ENCODE measurements at regions not wholly inside any gene's neighbourhood (a gene's known extent, or its start where the extent isn't known, plus 50 kb on each side); places are given as distances from the start of the nearest gene placed in this dataset.
"Not testable (repeated sequence)": the region's sequence is repeated elsewhere in the genome, so short reads cannot be mapped to it uniquely, and the experiment has no call there.

DNA sequence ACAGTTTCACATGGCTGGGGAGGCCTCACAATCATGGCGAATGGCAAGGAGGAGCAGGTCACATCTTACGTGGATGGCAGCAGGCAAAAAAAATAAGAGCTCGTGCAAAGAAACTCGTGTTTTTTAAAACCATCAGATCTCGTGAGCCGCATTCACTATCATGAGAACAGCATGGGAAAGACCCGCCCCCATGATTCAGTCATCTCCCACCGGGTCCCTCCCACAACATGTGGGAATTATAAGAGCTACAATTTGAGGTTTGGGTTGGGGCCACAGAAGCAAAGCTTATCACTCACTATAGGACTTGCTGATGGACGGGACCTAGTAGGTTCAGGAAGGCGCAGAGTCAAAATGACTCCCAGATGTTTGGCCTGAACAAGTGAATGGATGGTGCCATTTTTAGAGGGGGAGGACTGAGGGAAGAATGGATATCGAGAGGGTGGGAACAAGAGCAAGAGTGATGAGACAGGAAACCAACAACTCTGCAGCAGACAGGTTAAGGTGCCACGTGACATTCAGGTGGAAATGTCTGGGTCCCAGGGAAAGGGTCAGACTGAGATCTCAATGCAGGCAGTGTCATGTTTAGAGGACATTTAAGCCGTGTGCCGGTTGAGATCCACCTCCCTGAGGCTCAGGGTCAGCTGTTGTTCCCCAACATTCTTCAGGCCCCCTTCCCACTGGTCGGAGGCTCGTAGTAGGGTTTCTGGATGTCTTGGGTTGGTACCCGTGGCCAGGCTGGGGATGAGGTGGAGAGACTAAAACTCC, 85.7 kb downstream of the MYCN start:
- ATAC-seq (ENCODE audit: low read depth), result no peak

DNA sequence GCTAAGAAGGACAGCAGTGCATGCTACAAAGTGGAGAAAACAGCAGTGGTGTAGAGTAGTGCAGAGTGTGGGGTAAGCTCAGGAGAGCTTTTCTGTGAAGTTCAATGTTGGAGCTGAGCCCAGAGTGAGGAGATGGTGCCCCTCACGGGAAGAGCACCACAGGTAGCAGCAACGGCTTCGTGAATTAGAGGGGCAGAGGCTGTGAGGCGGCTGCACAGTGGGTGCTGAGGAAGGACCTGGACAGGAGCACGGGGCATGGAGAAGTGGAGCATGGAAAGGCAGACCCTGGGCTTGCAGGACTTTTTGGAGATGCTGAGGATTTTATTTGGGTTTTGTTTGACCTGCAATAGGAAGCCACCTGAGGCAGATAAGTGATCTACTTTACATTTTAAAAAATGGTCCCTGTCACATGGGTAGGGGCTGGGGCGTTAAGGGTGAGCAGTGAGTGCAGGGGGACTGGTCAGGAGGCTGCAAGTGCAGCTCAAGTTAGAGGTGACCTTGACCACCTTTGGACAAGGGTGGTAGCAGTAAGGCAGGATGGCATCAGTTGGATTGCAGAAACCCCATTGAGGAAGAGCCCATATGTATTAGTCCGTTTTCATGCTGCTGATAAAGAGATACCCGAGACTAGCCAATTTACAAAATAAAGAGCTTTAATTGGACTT, 85.0 kb downstream of the MYCN start:
- H3K36me3 ChIP-seq (ENCODE audit: low read depth), result no peaks in the 10 kb centered on the region
- no peak for ATAC-seq (ENCODE audit: low read depth)
- no peaks in the 10 kb centered on the region for H3K27me3 ChIP-seq (ENCODE audit: insufficient read depth, poor library complexity, severe bottlenecking)
- H3K9me3 ChIP-seq (ENCODE audit: severe bottlenecking), result no peaks in the 10 kb centered on the region
- H3K27ac ChIP-seq (ENCODE audit: poor library complexity, severe bottlenecking), result no peak overlapping the region
- H3K4me1 ChIP-seq (ENCODE audit: insufficient read depth, poor library complexity, severe bottlenecking), result no peaks in the 10 kb centered on the region
- TF ChIP-seq, protein P1, sequence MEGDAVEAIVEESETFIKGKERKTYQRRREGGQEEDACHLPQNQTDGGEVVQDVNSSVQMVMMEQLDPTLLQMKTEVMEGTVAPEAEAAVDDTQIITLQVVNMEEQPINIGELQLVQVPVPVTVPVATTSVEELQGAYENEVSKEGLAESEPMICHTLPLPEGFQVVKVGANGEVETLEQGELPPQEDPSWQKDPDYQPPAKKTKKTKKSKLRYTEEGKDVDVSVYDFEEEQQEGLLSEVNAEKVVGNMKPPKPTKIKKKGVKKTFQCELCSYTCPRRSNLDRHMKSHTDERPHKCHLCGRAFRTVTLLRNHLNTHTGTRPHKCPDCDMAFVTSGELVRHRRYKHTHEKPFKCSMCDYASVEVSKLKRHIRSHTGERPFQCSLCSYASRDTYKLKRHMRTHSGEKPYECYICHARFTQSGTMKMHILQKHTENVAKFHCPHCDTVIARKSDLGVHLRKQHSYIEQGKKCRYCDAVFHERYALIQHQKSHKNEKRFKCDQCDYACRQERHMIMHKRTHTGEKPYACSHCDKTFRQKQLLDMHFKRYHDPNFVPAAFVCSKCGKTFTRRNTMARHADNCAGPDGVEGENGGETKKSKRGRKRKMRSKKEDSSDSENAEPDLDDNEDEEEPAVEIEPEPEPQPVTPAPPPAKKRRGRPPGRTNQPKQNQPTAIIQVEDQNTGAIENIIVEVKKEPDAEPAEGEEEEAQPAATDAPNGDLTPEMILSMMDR (IDR thresholded peaks at IDR 0.05; ENCODE audit: poor library complexity, severe bottlenecking), result no peak
- no peak for DNase-seq (ENCODE audit: low spot score)
- no peak overlapping the region for H3K4me3 ChIP-seq (ENCODE audit: severe bottlenecking)

More for the DNA sequence above, 85.7 kb downstream of the MYCN start:
- Histone ChIP-seq H3K27me3 (ENCODE audit: insufficient read depth, poor library complexity, severe bottlenecking) (no peaks in the 10 kb centered on the region), H3K4me1 (ENCODE audit: insufficient read depth, poor library complexity, severe bottlenecking) (no peaks in the 10 kb centered on the region), H3K4me3 (ENCODE audit: severe bottlenecking) (no peak overlapping the region), H3K9me3 (ENCODE audit: severe bottlenecking) (no peaks in the 10 kb centered on the region), H3K27ac (ENCODE audit: poor library complexity, severe bottlenecking) (no peak overlapping the region), H3K36me3 (ENCODE audit: low read depth) (no peaks in the 10 kb centered on the region)
- TF ChIP-seq, protein P1 (IDR thresholded peaks at IDR 0.05; ENCODE audit: poor library complexity, severe bottlenecking), result no peak
- DNase-seq (ENCODE audit: low spot score), result no peak

DNA sequence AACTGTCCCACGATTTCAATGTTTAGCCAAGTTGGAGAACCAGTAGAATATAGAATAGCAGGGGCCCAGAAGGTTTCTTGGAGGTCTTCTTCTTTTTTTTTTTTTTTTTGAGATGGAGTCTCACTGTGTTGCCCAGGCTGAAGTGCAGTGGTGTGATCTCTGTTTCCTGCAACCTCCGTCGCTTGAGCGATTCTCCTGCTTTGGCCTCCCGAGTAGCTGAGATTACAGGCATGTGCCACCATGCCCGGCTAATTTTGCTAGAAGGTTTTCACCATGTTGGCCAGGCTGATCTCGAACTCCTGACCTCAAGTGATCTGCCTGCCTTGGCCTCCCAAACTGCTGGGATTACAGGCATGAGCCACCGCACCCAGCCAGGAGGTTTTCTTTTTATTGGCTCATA, 84.3 kb downstream of the MYCN start:
- not testable (repeated sequence) for H3K27ac ChIP-seq (ENCODE audit: poor library complexity, severe bottlenecking); ATAC-seq (ENCODE audit: low read depth); H3K27me3 ChIP-seq (ENCODE audit: insufficient read depth, poor library complexity, severe bottlenecking); H3K36me3 ChIP-seq (ENCODE audit: low read depth); H3K4me3 ChIP-seq (ENCODE audit: severe bottlenecking); H3K4me1 ChIP-seq (ENCODE audit: insufficient read depth, poor library complexity, severe bottlenecking); H3K9me3 ChIP-seq (ENCODE audit: severe bottlenecking); DNase-seq (ENCODE audit: low spot score)

DNA sequence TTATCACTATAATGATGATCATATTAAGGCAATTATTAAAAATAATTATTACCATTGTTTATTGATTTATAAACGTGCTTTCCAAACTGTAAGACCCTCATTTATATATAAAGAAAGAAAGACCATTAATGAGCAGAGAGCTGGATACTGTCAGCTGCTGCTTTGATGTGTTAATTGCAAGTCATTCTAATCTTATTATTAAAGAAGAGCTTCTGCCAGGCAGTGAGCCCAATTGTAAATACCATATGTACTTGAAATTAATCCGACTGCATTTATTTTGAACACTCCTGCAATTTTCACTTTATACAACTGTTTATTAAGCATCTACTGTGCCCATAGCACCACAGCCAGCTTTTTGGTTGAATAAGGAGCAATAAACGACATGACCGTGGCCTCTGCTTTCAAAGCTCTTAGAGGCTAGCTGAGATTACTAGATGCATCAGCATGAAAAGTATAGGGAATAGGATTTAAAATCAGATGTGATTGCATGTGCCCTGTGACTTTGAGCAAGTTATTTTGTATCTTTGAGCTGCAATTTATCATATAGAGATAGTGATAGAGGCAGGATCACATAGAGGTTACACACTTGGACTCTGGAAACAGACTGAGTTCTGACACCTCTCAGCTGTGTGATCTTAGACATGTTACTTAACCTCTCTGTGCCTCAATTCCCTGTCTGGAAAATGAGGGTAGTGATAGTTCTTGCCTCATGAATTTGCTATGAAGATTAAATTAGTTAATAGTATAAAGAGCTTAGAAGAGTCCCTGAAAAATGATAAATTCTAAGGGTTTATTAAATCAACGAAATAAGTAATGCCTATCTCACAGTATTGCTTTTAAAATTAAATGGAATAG, 83.4 kb downstream of the MYCN start:
- TF ChIP-seq, protein P1 (IDR thresholded peaks at IDR 0.05; ENCODE audit: poor library complexity, severe bottlenecking), result no peak
- no peak for ATAC-seq (ENCODE audit: low read depth)
- no peaks in the 10 kb centered on the region for H3K9me3 ChIP-seq (ENCODE audit: severe bottlenecking)

DNA sequence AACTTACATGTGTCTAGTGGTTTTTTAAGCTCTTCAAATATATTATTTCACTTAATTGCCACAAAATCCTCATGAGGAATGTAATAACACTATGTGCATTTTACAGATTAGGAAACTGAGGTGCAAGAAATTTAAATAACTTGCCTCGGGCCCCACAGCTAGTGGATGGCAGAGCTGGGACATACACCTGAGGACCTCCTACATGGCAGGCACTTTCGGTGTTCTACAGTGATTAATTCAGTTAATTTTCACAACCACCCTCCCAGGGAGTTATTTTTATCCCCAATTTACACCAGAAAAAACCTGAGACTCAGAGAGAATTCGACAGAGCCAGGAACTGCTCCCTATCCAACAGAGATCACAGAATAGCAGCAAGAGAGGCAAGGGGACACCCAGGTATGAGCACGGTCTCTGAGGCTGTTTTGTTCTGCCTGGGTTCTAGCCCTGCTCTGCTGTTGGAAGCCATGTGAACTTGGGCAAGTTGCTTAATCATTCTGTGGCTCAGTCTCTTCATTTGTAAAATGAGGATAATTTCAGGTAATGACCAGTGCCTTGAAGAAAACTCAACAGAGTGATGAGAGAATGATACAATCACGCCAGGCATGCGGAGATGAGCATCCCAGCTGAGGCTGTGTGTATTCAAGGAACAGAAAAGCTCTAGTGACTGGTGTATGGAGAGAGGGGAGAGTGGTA, 82.3 kb downstream of the MYCN start:
- TF ChIP-seq, protein P1 (IDR thresholded peaks at IDR 0.05; ENCODE audit: poor library complexity, severe bottlenecking), result no peak
- ATAC-seq (ENCODE audit: low read depth), result no peak
- DNase-seq (ENCODE audit: low spot score), result no peak
- H3K36me3 ChIP-seq (ENCODE audit: low read depth), result no peaks in the 10 kb centered on the region
- no peaks in the 10 kb centered on the region for H3K4me1 ChIP-seq (ENCODE audit: insufficient read depth, poor library complexity, severe bottlenecking)
- H3K27me3 ChIP-seq (ENCODE audit: insufficient read depth, poor library complexity, severe bottlenecking), result no peaks in the 10 kb centered on the region
- H3K9me3 ChIP-seq (ENCODE audit: severe bottlenecking), result no peaks in the 10 kb centered on the region
- no peak overlapping the region for H3K27ac ChIP-seq (ENCODE audit: poor library complexity, severe bottlenecking)
- no peak overlapping the region for H3K4me3 ChIP-seq (ENCODE audit: severe bottlenecking)

More for the DNA sequence above, 83.4 kb downstream of the MYCN start:
- DNase-seq (ENCODE audit: low spot score), result no peak
- no peaks in the 10 kb centered on the region for H3K4me1 ChIP-seq (ENCODE audit: insufficient read depth, poor library complexity, severe bottlenecking)
- H3K4me3 ChIP-seq (ENCODE audit: severe bottlenecking), result no peak overlapping the region
- H3K36me3 ChIP-seq (ENCODE audit: low read depth), result no peaks in the 10 kb centered on the region
- no peaks in the 10 kb centered on the region for H3K27me3 ChIP-seq (ENCODE audit: insufficient read depth, poor library complexity, severe bottlenecking)
- no peak overlapping the region for H3K27ac ChIP-seq (ENCODE audit: poor library complexity, severe bottlenecking)

Measured in RWPE2 (cell line).